ENCODE measurements at regions not wholly inside any gene's neighbourhood (a gene's known extent, or its start where the extent isn't known, plus 50 kb on each side); places are given as distances from the start of the nearest gene placed in this dataset.

DNA sequence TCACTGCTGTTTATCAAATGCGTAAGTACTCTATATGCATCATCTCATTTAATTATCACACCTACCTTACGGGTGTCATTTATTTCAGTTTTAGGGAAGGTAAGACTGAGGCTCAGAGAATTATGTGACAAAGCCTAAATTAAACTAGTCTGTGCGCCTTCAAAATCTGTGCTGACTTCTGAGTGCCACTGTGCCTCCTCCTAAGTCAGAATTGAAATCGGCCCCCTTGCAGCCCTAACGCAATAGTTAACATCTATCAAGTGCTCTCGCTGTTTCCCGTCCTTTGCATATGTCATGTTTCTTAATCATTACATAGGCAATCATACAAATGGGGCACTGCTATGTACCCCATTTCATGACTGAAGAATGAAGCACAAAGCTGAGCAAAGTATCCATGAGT is 79.0 kb upstream of the PDE10A start:
- TF ChIP-seq, protein P1, sequence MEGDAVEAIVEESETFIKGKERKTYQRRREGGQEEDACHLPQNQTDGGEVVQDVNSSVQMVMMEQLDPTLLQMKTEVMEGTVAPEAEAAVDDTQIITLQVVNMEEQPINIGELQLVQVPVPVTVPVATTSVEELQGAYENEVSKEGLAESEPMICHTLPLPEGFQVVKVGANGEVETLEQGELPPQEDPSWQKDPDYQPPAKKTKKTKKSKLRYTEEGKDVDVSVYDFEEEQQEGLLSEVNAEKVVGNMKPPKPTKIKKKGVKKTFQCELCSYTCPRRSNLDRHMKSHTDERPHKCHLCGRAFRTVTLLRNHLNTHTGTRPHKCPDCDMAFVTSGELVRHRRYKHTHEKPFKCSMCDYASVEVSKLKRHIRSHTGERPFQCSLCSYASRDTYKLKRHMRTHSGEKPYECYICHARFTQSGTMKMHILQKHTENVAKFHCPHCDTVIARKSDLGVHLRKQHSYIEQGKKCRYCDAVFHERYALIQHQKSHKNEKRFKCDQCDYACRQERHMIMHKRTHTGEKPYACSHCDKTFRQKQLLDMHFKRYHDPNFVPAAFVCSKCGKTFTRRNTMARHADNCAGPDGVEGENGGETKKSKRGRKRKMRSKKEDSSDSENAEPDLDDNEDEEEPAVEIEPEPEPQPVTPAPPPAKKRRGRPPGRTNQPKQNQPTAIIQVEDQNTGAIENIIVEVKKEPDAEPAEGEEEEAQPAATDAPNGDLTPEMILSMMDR (IDR thresholded peaks at IDR 0.05) = no peak
- no peak for ATAC-seq (ENCODE audit: low FRiP score)
- no peak for DNase-seq (ENCODE audit: low spot score)

DNA sequence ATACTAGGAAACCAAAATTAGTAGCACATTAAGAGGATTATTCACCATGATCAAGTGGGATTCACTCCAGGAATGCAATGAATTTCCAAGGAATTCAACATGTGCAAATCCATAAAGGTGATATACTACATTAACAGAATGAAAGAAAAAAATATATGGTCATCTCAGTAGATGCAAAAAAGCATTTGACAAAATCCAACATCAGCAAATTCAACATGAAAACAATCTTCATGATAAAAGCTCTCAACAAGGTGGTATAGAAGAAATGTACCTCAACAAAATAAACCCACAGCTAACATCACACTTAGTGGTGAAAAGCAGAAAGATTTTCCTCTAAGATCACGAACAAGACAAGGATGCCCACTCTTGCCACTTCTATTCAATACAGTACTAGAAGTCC is 74.4 kb upstream of the PDE10A start:
- TF ChIP-seq, protein P1 (IDR thresholded peaks at IDR 0.05) = no peak
- ATAC-seq (ENCODE audit: low FRiP score) (no peak), DNase-seq (ENCODE audit: low spot score) (no peak)

DNA sequence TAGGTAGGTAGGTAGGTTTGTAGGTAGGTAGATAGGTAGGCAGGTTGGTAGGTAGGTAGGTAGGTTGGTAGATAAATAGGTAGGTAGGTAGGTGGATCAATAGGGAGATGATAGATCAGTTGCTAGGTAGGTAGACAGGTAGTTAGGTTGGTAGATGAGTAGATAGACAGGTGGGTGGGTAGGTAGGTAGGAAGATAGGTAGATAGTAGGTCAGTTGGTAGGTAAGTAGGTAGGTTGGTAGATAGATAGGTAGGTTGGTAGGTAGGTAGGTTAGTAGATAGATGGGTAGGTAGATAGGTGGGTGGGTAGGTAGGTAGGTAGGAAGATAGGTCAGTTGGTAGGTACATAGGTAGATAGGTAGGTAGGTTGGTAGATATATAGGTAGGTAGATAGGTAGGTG is 72.0 kb upstream of the PDE10A start:
- TF ChIP-seq, protein P1 (IDR thresholded peaks at IDR 0.05) = no peak
- ATAC-seq (ENCODE audit: low FRiP score) (no peak), DNase-seq (ENCODE audit: low spot score) (no peak)

DNA sequence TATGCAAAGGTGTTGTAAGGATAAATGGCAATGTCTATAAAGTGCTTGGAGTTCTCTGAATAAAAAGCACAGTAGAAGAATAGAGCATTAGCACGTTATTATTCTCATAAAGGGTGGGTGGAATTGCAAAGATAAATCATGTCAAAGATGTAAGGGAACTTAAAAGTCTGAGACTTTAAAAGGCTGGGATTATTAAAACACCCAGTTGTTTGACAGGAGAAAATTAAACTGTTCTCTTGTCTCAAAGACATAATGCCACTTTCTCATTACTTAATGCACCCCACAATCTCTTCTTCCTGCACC is 70.4 kb upstream of the PDE10A start:
- DNase-seq (ENCODE audit: low spot score) = no peak
- TF ChIP-seq, protein P1 (IDR thresholded peaks at IDR 0.05) = no peak
- ATAC-seq (ENCODE audit: low FRiP score) = no peak

DNA sequence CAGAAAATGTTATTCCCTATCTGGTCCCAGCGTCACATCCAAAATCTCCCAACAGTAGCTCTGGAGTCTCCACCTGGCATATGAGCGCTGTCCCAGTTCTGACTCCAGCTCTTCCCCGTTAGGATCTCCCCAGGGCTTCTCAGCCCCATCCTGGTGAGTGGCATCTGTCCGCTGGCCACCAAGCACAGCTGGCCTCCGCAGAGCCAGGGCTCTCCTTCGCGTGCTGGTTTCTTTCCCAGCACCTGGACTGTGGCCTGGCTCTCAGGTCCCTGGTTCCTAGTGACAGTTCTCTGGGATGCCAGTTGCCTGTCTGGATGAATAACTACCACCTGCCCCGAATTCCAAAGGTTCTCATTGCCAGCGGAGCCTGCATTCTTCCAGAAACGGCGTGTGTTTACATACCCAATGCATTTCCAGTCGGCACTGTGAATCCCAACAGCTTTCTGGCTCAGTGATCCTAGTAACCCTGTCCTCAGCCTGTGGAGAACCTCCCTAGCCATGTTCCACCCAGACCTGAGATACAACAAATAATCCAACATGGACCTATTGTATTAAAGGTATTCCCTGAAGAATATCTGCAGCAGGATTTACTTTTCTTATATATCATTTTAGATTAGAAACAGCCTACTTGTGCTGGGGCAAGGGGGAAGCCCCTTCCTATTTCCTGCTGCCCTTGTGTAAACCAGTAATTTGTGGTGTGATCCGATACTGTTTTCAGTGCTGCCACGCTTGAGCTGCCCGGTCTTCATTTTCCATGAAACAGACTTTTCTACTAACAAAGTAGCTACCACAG is 69.9 kb upstream of the PDE10A start:
- ATAC-seq (ENCODE audit: low FRiP score) = no peak
- TF ChIP-seq, protein P1 (IDR thresholded peaks at IDR 0.05) = no peak
- no peak for DNase-seq (ENCODE audit: low spot score)

DNA sequence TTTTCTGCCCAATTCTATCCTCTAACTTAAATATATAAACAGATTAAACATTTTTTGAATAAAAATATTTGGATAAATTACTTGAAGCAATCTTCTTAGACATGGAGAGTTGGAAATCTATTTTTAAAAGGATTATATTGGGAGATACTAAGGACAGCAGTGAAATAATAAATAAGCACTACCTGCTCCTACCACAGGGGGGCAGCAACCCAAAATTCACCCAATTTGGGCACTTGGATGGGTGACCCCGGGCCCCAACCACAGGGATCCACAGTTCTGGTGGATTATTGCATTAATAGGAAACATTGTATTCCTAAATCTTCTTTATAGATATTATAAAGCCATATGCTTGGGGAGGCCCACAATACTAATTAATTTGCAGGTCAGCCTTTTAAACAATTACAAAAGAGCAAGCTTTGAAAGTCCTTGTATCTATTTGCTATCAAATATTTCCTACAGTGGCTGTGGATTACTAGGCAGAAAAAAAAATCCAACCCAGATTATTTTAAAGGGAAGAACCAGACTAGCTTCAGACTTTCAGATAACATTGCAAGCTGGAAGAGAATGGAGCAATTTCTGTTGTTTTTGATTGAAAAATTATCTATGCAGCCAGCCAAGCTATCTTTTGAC is 66.4 kb upstream of the PDE10A start:
- ATAC-seq (ENCODE audit: low FRiP score) (no peak), DNase-seq (ENCODE audit: low spot score) (no peak)
- TF ChIP-seq, protein P1 (IDR thresholded peaks at IDR 0.05) = peak in 1 of 3 donors; percentile 38

DNA sequence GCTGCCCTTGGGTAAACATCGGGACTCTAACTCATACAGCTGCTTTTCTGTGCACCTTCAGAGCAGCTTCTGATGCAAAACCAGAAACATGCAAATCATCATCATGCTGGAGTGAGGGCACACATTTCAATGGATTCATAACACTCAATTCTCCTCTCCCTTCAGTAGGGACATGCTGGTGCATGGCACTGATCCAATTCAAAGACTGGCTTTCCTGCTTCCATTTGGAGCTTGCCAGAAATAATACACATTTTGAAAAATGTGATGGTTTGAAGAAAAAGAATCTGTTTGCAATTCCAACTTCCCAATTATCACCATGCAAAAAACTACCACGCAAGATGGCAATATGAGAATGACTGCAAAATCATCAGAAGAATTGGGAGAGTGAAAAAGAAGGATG is 65.2 kb upstream of the PDE10A start:
- TF ChIP-seq, protein P1 (IDR thresholded peaks at IDR 0.05) = no peak
- ATAC-seq (ENCODE audit: low FRiP score) (no peak), DNase-seq (ENCODE audit: low spot score) (no peak)

All from omental fat pad (tissue), 3 donors.